Liver (tissue), 3 donors: ENCODE measurements at regions not wholly inside any gene's neighbourhood (a gene's known extent, or its start where the extent isn't known, plus 50 kb on each side); places are given as distances from the start of the nearest gene placed in this dataset.

ENCODE experiments used
- HNF4A ChIP-seq, 2 donors: conservative IDR thresholded peaks; 2 replicates each; pipeline ENCODE4 v1.6.1; 2016; ENCODE audit warnings: antibody characterized with exemption in 2 of 2, mild to moderate bottlenecking in 2 of 2
- RAD21 ChIP-seq, 2 donors: IDR thresholded peaks; 2 replicates each; pipeline ENCODE4 v1.6.1; 2016; ENCODE audit warnings: antibody characterized with exemption in 2 of 2, mild to moderate bottlenecking in 2 of 2
- YY1 ChIP-seq: IDR thresholded peaks from 2 replicates; pipeline ENCODE4 v1.6.1; 2016; ENCODE audit warnings: antibody characterized with exemption, mild to moderate bottlenecking
- TF ChIP-seq, protein P1 (sequence below): fragments of 150-350 bp; IDR thresholded peaks from 2 replicates; pipeline ENCODE4 v1.5.1; 2017; ENCODE audit warnings: improper control_type of control experiment, low read depth, low read length; ENCODE audit not compliant: missing input control
- TF ChIP-seq, protein P2 (sequence below): IDR thresholded peaks from 2 replicates; pipeline ENCODE4 v1.6.1; 2016; ENCODE audit warnings: antibody characterized with exemption
- TF ChIP-seq, protein P3 (sequence below): IDR thresholded peaks from 2 replicates; pipeline ENCODE4 v1.6.1; 2016; ENCODE audit warnings: antibody characterized with exemption, mild to moderate bottlenecking
- TF ChIP-seq, protein P4 (sequence below): IDR thresholded peaks from 2 replicates; pipeline ENCODE4 v1.6.1; 2016; ENCODE audit warnings: antibody characterized with exemption
- TF ChIP-seq, protein P5 (sequence below): IDR thresholded peaks from 2 replicates; pipeline ENCODE4 v1.6.1; 2016; ENCODE audit warnings: antibody characterized with exemption
- donor health status: healthy.
- donor health status: healthy.

DNA sequence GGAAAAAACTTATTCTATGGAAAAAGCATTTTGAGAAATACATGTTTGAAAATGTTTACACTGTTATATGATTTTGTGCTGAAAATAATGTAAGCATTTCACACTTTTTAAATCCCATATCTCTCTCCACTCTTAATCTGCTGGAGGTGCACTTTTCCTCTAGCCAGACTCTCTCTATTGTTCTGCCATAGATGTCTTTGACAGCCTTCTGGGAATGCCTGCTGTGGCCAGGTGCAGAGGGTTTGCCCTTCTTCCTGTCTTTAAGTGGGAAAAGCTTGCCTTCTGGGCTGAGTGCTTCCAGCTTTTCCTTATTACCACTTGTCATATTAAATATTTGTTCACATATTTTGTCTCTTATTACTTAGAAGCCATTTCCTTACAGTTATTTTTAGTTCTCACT, 60.1 kb upstream of the PPM1H start:
- TF ChIP-seq, protein P1, sequence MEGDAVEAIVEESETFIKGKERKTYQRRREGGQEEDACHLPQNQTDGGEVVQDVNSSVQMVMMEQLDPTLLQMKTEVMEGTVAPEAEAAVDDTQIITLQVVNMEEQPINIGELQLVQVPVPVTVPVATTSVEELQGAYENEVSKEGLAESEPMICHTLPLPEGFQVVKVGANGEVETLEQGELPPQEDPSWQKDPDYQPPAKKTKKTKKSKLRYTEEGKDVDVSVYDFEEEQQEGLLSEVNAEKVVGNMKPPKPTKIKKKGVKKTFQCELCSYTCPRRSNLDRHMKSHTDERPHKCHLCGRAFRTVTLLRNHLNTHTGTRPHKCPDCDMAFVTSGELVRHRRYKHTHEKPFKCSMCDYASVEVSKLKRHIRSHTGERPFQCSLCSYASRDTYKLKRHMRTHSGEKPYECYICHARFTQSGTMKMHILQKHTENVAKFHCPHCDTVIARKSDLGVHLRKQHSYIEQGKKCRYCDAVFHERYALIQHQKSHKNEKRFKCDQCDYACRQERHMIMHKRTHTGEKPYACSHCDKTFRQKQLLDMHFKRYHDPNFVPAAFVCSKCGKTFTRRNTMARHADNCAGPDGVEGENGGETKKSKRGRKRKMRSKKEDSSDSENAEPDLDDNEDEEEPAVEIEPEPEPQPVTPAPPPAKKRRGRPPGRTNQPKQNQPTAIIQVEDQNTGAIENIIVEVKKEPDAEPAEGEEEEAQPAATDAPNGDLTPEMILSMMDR = no peak
- no peak for TF ChIP-seq RAD21 (IDR thresholded peaks at IDR 0.05)
- no peak for TF ChIP-seq YY1
- TF ChIP-seq HNF4A (conservative IDR thresholded peaks at IDR 0.05) = no peak
- TF ChIP-seq, protein P2, sequence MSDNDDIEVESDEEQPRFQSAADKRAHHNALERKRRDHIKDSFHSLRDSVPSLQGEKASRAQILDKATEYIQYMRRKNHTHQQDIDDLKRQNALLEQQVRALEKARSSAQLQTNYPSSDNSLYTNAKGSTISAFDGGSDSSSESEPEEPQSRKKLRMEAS = no peak
- TF ChIP-seq, protein P3, sequence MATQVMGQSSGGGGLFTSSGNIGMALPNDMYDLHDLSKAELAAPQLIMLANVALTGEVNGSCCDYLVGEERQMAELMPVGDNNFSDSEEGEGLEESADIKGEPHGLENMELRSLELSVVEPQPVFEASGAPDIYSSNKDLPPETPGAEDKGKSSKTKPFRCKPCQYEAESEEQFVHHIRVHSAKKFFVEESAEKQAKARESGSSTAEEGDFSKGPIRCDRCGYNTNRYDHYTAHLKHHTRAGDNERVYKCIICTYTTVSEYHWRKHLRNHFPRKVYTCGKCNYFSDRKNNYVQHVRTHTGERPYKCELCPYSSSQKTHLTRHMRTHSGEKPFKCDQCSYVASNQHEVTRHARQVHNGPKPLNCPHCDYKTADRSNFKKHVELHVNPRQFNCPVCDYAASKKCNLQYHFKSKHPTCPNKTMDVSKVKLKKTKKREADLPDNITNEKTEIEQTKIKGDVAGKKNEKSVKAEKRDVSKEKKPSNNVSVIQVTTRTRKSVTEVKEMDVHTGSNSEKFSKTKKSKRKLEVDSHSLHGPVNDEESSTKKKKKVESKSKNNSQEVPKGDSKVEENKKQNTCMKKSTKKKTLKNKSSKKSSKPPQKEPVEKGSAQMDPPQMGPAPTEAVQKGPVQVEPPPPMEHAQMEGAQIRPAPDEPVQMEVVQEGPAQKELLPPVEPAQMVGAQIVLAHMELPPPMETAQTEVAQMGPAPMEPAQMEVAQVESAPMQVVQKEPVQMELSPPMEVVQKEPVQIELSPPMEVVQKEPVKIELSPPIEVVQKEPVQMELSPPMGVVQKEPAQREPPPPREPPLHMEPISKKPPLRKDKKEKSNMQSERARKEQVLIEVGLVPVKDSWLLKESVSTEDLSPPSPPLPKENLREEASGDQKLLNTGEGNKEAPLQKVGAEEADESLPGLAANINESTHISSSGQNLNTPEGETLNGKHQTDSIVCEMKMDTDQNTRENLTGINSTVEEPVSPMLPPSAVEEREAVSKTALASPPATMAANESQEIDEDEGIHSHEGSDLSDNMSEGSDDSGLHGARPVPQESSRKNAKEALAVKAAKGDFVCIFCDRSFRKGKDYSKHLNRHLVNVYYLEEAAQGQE = no peak
- TF ChIP-seq, protein P4, sequence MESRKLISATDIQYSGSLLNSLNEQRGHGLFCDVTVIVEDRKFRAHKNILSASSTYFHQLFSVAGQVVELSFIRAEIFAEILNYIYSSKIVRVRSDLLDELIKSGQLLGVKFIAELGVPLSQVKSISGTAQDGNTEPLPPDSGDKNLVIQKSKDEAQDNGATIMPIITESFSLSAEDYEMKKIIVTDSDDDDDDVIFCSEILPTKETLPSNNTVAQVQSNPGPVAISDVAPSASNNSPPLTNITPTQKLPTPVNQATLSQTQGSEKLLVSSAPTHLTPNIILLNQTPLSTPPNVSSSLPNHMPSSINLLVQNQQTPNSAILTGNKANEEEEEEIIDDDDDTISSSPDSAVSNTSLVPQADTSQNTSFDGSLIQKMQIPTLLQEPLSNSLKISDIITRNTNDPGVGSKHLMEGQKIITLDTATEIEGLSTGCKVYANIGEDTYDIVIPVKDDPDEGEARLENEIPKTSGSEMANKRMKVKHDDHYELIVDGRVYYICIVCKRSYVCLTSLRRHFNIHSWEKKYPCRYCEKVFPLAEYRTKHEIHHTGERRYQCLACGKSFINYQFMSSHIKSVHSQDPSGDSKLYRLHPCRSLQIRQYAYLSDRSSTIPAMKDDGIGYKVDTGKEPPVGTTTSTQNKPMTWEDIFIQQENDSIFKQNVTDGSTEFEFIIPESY = no peak
- TF ChIP-seq, protein P5, sequence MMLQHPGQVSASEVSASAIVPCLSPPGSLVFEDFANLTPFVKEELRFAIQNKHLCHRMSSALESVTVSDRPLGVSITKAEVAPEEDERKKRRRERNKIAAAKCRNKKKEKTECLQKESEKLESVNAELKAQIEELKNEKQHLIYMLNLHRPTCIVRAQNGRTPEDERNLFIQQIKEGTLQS = no peak
